ENCODE measurements at regions not wholly inside any gene's neighbourhood (a gene's known extent, or its start where the extent isn't known, plus 50 kb on each side); places are given as distances from the start of the nearest gene placed in this dataset.

GRCh38 chr5:167920589-167920988 is 370.9 kb upstream of the WWC1 start:
- Histone ChIP-seq H3K4me3 (ENCODE audit: low read depth in 1 of 2, low read length in 2 of 2) (no peak overlapping the region), H3K36me3 (ENCODE audit: control insufficient read depth in 2 of 2, insufficient read depth in 2 of 2, low read length in 1 of 2) (no peaks in the 10 kb centered on the region), H3K4me1 (ENCODE audit: control insufficient read depth in 2 of 2, insufficient read depth in 2 of 2, low read length in 1 of 2) (no peaks in the 10 kb centered on the region), H3K27ac (ENCODE audit: low read depth in 2 of 2, low read length in 1 of 2) (no peak overlapping the region), H3K9me3 (ENCODE audit: control insufficient read depth in 2 of 2, insufficient read depth in 1 of 2, low read depth in 1 of 2, low read length in 1 of 2) (no peaks in the 10 kb centered on the region), H3K27me3 (ENCODE audit: control insufficient read depth in 1 of 2, insufficient read depth in 2 of 2, low read length in 2 of 2) (no peaks in the 10 kb centered on the region)
- 31 to 38% methylated on average over 2 of the region's 2 CpGs for WGBS, 2 donors

- H3K4me1 ChIP-seq (ENCODE audit: control insufficient read depth in 2 of 2, insufficient read depth in 2 of 2, low read length in 1 of 2): no peaks in the 10 kb centered on the region
- no peaks in the 10 kb centered on the region for H3K27me3 ChIP-seq (ENCODE audit: control insufficient read depth in 1 of 2, insufficient read depth in 2 of 2, low read length in 2 of 2)
- no peak overlapping the region for H3K4me3 ChIP-seq (ENCODE audit: low read depth in 1 of 2, low read length in 2 of 2)
- no peak overlapping the region for H3K27ac ChIP-seq (ENCODE audit: low read depth in 2 of 2, low read length in 1 of 2)
- no peaks in the 10 kb centered on the region for H3K36me3 ChIP-seq (ENCODE audit: control insufficient read depth in 2 of 2, insufficient read depth in 2 of 2, low read length in 1 of 2)
- H3K9me3 ChIP-seq (ENCODE audit: control insufficient read depth in 2 of 2, insufficient read depth in 1 of 2, low read depth in 1 of 2, low read length in 1 of 2): no peaks in the 10 kb centered on the region
Measured at GRCh38 chr5:167921796-167922195, 369.6 kb upstream of the WWC1 start.

GRCh38 chr5:167923396-167923795 is 368.0 kb upstream of the WWC1 start:
- H3K36me3 ChIP-seq (ENCODE audit: control insufficient read depth in 2 of 2, insufficient read depth in 2 of 2, low read length in 1 of 2): no peaks in the 10 kb centered on the region
- 73 to 79% methylated on average over 4 of the region's 4 CpGs for WGBS, 2 donors
- no peaks in the 10 kb centered on the region for H3K9me3 ChIP-seq (ENCODE audit: control insufficient read depth in 2 of 2, insufficient read depth in 1 of 2, low read depth in 1 of 2, low read length in 1 of 2)
- no peaks in the 10 kb centered on the region for H3K4me1 ChIP-seq (ENCODE audit: control insufficient read depth in 2 of 2, insufficient read depth in 2 of 2, low read length in 1 of 2)
- H3K4me3 ChIP-seq (ENCODE audit: low read depth in 1 of 2, low read length in 2 of 2): no peak overlapping the region
- H3K27me3 ChIP-seq (ENCODE audit: control insufficient read depth in 1 of 2, insufficient read depth in 2 of 2, low read length in 2 of 2): no peaks in the 10 kb centered on the region
- no peak overlapping the region for H3K27ac ChIP-seq (ENCODE audit: low read depth in 2 of 2, low read length in 1 of 2)

- H3K9me3 ChIP-seq (ENCODE audit: control insufficient read depth in 2 of 2, insufficient read depth in 1 of 2, low read depth in 1 of 2, low read length in 1 of 2): no peaks in the 10 kb centered on the region
- H3K36me3 ChIP-seq (ENCODE audit: control insufficient read depth in 2 of 2, insufficient read depth in 2 of 2, low read length in 1 of 2): no peaks in the 10 kb centered on the region
- H3K27me3 ChIP-seq (ENCODE audit: control insufficient read depth in 1 of 2, insufficient read depth in 2 of 2, low read length in 2 of 2): no peaks in the 10 kb centered on the region
- 90 to 91% methylated on average over 3 of the region's 3 CpGs for WGBS, 2 donors
- H3K4me3 ChIP-seq (ENCODE audit: low read depth in 1 of 2, low read length in 2 of 2): no peak overlapping the region
- H3K27ac ChIP-seq (ENCODE audit: low read depth in 2 of 2, low read length in 1 of 2): no peak overlapping the region
- no peaks in the 10 kb centered on the region for H3K4me1 ChIP-seq (ENCODE audit: control insufficient read depth in 2 of 2, insufficient read depth in 2 of 2, low read length in 1 of 2)
Measured at GRCh38 chr5:167929841-167930240, 361.6 kb upstream of the WWC1 start.

GRCh38 chr5:167934551-167934971 is 356.9 kb upstream of the WWC1 start:
- Histone ChIP-seq H3K27me3 (ENCODE audit: control insufficient read depth in 1 of 2, insufficient read depth in 2 of 2, low read length in 2 of 2) (no peaks in the 10 kb centered on the region), H3K4me1 (ENCODE audit: control insufficient read depth in 2 of 2, insufficient read depth in 2 of 2, low read length in 1 of 2) (peaks cover 0 to 2% of the 10 kb centered on the region in 2 donors), H3K27ac (ENCODE audit: low read depth in 2 of 2, low read length in 1 of 2) (no peak overlapping the region), H3K9me3 (ENCODE audit: control insufficient read depth in 2 of 2, insufficient read depth in 1 of 2, low read depth in 1 of 2, low read length in 1 of 2) (no peaks in the 10 kb centered on the region), H3K4me3 (ENCODE audit: low read depth in 1 of 2, low read length in 2 of 2) (no peak overlapping the region), H3K36me3 (ENCODE audit: control insufficient read depth in 2 of 2, insufficient read depth in 2 of 2, low read length in 1 of 2) (no peaks in the 10 kb centered on the region)
- WGBS, 2 donors: 68 to 71% methylated on average over 15 of the region's 15 CpGs

- Histone ChIP-seq H3K4me1 (ENCODE audit: control insufficient read depth in 2 of 2, insufficient read depth in 2 of 2, low read length in 1 of 2) (peaks cover 0 to 2% of the 10 kb centered on the region in 2 donors), H3K27me3 (ENCODE audit: control insufficient read depth in 1 of 2, insufficient read depth in 2 of 2, low read length in 2 of 2) (no peaks in the 10 kb centered on the region), H3K27ac (ENCODE audit: low read depth in 2 of 2, low read length in 1 of 2) (no peak overlapping the region), H3K36me3 (ENCODE audit: control insufficient read depth in 2 of 2, insufficient read depth in 2 of 2, low read length in 1 of 2) (no peaks in the 10 kb centered on the region), H3K9me3 (ENCODE audit: control insufficient read depth in 2 of 2, insufficient read depth in 1 of 2, low read depth in 1 of 2, low read length in 1 of 2) (no peaks in the 10 kb centered on the region), H3K4me3 (ENCODE audit: low read depth in 1 of 2, low read length in 2 of 2) (no peak overlapping the region)
- 73 to 75% methylated on average over 4 of the region's 4 CpGs for WGBS, 2 donors
Measured at GRCh38 chr5:167936022-167936421, 355.4 kb upstream of the WWC1 start.

GRCh38 chr5:167936944-167937634 is 354.4 kb upstream of the WWC1 start:
- Histone ChIP-seq H3K27me3 (ENCODE audit: control insufficient read depth in 1 of 2, insufficient read depth in 2 of 2, low read length in 2 of 2) (no peaks in the 10 kb centered on the region), H3K27ac (ENCODE audit: low read depth in 2 of 2, low read length in 1 of 2) (no peak overlapping the region), H3K4me1 (ENCODE audit: control insufficient read depth in 2 of 2, insufficient read depth in 2 of 2, low read length in 1 of 2) (peaks cover 0 to 2% of the 10 kb centered on the region in 2 donors), H3K9me3 (ENCODE audit: control insufficient read depth in 2 of 2, insufficient read depth in 1 of 2, low read depth in 1 of 2, low read length in 1 of 2) (no peaks in the 10 kb centered on the region), H3K4me3 (ENCODE audit: low read depth in 1 of 2, low read length in 2 of 2) (no peak overlapping the region), H3K36me3 (ENCODE audit: control insufficient read depth in 2 of 2, insufficient read depth in 2 of 2, low read length in 1 of 2) (no peaks in the 10 kb centered on the region)
- 69 to 71% methylated on average over 6 of the region's 6 CpGs for WGBS, 2 donors

- no peak overlapping the region for H3K27ac ChIP-seq (ENCODE audit: low read depth in 2 of 2, low read length in 1 of 2)
- H3K27me3 ChIP-seq (ENCODE audit: control insufficient read depth in 1 of 2, insufficient read depth in 2 of 2, low read length in 2 of 2): no peaks in the 10 kb centered on the region
- WGBS, 2 donors: 69 to 74% methylated on average over 8 of the region's 8 CpGs
- H3K36me3 ChIP-seq (ENCODE audit: control insufficient read depth in 2 of 2, insufficient read depth in 2 of 2, low read length in 1 of 2): no peaks in the 10 kb centered on the region
- peaks cover 0 to 2% of the 10 kb centered on the region in 2 donors for H3K4me1 ChIP-seq (ENCODE audit: control insufficient read depth in 2 of 2, insufficient read depth in 2 of 2, low read length in 1 of 2)
- H3K9me3 ChIP-seq (ENCODE audit: control insufficient read depth in 2 of 2, insufficient read depth in 1 of 2, low read depth in 1 of 2, low read length in 1 of 2): no peaks in the 10 kb centered on the region
- no peak overlapping the region for H3K4me3 ChIP-seq (ENCODE audit: low read depth in 1 of 2, low read length in 2 of 2)
Measured at GRCh38 chr5:167937635-167937998, 353.8 kb upstream of the WWC1 start.

GRCh38 chr5:167939686-167940085 is 351.8 kb upstream of the WWC1 start:
- Histone ChIP-seq H3K4me3 (ENCODE audit: low read depth in 1 of 2, low read length in 2 of 2) (no peak overlapping the region), H3K27ac (ENCODE audit: low read depth in 2 of 2, low read length in 1 of 2) (no peak overlapping the region), H3K36me3 (ENCODE audit: control insufficient read depth in 2 of 2, insufficient read depth in 2 of 2, low read length in 1 of 2) (no peaks in the 10 kb centered on the region), H3K4me1 (ENCODE audit: control insufficient read depth in 2 of 2, insufficient read depth in 2 of 2, low read length in 1 of 2) (peaks cover 0 to 2% of the 10 kb centered on the region in 2 donors), H3K27me3 (ENCODE audit: control insufficient read depth in 1 of 2, insufficient read depth in 2 of 2, low read length in 2 of 2) (no peaks in the 10 kb centered on the region), H3K9me3 (ENCODE audit: control insufficient read depth in 2 of 2, insufficient read depth in 1 of 2, low read depth in 1 of 2, low read length in 1 of 2) (no peaks in the 10 kb centered on the region)
- 71 to 72% methylated on average over 6 of the region's 6 CpGs for WGBS, 2 donors

GRCh38 chr5:167940911-167941310 is 350.5 kb upstream of the WWC1 start:
- H3K36me3 ChIP-seq (ENCODE audit: control insufficient read depth in 2 of 2, insufficient read depth in 2 of 2, low read length in 1 of 2): no peaks in the 10 kb centered on the region
- peaks cover 0 to 2% of the 10 kb centered on the region in 2 donors for H3K4me1 ChIP-seq (ENCODE audit: control insufficient read depth in 2 of 2, insufficient read depth in 2 of 2, low read length in 1 of 2)
- no peak overlapping the region for H3K4me3 ChIP-seq (ENCODE audit: low read depth in 1 of 2, low read length in 2 of 2)
- no peaks in the 10 kb centered on the region for H3K9me3 ChIP-seq (ENCODE audit: control insufficient read depth in 2 of 2, insufficient read depth in 1 of 2, low read depth in 1 of 2, low read length in 1 of 2)
- H3K27me3 ChIP-seq (ENCODE audit: control insufficient read depth in 1 of 2, insufficient read depth in 2 of 2, low read length in 2 of 2): no peaks in the 10 kb centered on the region
- 73 to 76% methylated on average over 3 of the region's 3 CpGs for WGBS, 2 donors
- H3K27ac ChIP-seq (ENCODE audit: low read depth in 2 of 2, low read length in 1 of 2): no peak overlapping the region
